GM18507 (cell line): ENCODE measurements at regions not wholly inside any gene's neighbourhood (a gene's known extent, or its start where the extent isn't known, plus 50 kb on each side); places are given as distances from the start of the nearest gene placed in this dataset.
"Not testable (repeated sequence)": the region's sequence is repeated elsewhere in the genome, so short reads cannot be mapped to it uniquely, and the experiment has no call there.

Experiments used
- DNase-seq: peaks from one replicate; pipeline ENCODE4 v3.0.0; 2011; ENCODE audit warnings: low read depth; ENCODE audit not compliant: insufficient read length; ENCODE audit errors: extremely low spot score
- FAIRE-seq: peaks from 2 replicates; lab custom pipeline; 2011; peaks lifted over from hg19 to GRCh38; lab: Jason Lieb, UNC

DNA sequence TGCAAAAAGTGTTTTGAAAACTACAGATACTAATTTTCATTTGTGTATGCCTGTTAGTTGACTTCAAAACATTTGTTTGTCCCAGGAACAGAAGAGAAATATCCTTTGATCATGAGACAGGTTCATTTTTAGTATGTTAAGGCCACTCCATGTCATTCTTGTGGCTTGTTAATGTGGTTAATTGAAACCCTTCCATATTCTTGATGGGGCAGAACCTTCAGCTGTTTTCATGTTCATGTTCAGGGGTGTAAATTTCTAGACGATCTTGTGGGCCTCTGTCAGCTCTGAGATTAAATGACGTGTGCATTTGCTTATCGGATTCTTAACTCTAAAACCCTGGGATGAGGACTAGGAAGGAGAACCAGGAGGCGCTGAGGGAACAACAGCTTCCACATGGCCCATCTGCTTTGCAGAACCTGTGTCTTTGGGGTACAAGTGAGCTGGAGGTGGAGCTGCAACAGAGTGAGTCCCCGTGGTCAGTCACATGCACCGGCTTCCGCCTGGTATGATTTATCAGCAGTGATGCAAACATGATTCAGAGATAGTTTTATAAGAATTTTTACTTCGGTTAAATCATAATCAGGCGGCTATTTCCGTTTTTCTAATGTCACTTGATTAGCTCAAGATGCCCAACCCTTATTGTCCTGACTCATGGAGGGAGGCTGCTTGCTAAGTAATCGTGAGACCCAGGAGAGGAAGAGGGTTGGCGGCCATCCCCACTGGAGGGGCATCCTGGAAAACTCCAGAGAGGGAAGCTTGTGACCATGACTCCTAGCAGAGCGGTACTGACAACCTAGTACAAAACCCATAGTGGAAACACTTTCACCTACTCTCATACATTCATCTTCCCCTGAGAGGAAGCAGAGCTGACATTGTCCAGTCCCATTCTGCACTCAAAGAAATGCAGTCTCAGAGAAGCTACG, 138.4 kb downstream of the C9orf152 start:
- FAIRE-seq, result peak; percentile 5

GRCh38 chr9:110072597-110073355, 135.2 kb downstream of the C9orf152 start:
- DNase-seq (no peak), FAIRE-seq (no peak)

More for the DNA sequence above, 138.4 kb downstream of the C9orf152 start:
- no peak for DNase-seq

GRCh38 chr9:110073356-110073905, 134.5 kb downstream of the C9orf152 start:
- DNase-seq (no peak), FAIRE-seq (no peak)

DNA sequence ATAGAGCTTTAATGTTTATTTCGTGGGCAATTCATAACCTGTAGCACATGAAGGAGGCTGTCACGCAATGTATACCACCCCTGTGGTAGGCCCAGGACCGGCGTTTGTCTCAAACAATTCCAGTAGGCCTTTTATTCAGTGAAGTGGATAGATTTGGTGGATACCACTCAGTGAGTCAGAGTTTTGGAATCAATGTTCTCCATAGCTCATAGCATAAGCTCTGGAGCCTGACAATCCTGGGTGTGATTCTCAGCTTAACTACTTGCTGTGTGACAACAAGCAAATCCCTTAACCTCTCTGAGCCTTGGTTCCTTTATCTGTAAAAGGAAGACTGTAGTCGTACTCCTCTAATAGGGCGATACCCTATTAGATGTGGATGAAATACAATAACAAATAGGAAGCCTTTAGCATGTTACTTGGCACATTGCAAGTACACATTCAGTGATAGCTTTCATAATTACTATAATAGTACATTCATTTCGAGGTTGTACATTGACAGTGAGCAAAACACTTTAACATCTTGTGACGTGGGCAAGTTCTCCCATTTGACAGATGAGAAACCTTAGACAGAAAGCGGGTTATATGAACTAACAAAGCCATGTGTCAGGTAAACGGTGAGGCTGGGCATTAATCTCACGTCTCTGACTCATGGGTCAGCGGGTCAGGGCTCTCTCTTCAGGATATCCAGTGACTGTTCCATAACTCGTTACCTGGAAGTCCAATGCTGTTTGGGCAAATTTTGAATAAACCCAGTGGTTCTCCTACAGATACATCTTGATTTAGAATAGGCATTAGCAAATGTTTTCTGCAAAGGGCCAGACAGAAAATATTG, 130.8 kb downstream of the C9orf152 start:
- no peak for DNase-seq
- peak; percentile 24 for FAIRE-seq

- no peak for DNase-seq
- no peak for FAIRE-seq
Measured at GRCh38 chr9:110077925-110078324, 130.0 kb downstream of the C9orf152 start.

- FAIRE-seq (no peak), DNase-seq (no peak)
Measured at GRCh38 chr9:110078604-110079003, 129.4 kb downstream of the C9orf152 start.

DNA sequence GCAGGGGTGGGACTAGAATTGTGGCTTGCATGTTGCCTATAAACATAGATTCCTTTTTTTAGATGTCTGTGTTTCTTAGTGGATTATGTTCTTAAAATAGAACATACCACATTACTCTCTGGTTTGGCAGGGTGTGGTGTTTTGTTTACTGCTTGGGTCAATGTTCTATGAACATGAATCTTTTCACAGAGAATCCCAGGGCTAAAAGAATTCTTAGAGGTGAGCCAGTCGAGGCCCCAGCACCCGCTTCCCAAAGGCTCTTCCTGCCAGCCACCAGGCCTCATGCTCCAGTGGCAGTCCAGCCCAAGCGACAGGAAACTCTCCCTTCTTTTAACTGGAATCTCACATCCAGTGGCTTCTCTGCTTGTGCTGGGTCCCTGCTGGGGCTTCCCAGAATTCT, 126.6 kb downstream of the C9orf152 start:
- no peak for DNase-seq
- FAIRE-seq, result no peak

DNA sequence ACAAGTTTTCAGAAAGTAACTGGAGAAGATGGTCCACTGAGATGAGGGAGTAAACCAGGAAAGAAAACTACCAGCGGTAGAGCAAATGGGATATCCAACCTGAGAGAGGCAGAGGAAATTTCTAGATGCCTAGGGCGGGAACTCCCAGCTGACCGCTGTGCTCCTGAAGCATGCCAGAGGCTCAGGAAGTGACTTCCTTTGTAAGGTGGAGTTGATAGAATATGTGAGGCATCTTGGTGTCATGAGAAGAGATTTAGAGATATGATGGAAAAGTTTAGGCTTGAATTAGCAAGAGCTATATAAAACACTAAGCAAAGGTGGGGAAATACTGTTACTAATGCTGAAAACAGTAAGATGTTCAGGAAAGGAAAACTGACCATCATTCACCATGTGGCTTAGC, 124.1 kb downstream of the C9orf152 start:
- no peak for FAIRE-seq
- DNase-seq, result no peak

DNA sequence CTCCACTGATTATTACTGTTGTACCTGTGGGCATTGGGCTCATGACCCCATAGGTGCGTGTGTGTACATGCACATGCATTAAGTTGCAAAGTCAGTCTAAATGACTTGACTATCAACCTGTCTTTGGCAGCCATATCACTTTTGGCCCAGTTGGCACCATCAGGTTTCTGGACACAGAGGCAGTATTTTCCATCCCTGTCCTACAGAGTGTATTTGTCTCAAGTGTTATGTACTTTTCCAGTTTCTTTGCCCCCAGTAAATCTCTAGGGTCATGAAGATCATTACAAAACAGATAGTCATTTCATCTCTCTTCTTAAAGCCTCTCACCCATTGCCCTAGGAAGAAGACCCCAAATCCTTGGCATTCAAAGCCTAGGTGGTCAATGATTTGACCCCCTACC, 121.4 kb downstream of the C9orf152 start:
- no peak for FAIRE-seq

DNA sequence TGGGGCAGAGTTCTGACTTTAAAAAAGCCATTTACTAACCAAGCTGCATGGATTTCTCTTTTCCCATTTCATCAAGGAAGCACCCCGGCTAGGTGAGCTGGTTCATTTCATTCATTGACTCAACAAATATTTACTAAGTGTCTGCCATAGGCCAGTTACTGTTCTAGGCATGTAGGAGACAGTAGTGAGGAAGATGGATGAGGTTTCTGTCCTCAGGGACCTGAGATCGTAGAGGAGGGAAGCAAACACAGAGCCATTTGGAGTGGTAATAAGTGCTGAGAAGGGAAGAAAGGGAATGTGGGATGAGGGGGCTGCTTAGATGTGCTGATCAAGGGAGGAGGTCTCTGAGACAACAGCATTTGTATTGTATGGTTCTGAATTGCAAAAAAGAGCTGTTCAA, 120.4 kb downstream of the C9orf152 start:
- DNase-seq, result no peak
- FAIRE-seq, result no peak

More for the DNA sequence above, 121.4 kb downstream of the C9orf152 start:
- DNase-seq, result no peak

DNA sequence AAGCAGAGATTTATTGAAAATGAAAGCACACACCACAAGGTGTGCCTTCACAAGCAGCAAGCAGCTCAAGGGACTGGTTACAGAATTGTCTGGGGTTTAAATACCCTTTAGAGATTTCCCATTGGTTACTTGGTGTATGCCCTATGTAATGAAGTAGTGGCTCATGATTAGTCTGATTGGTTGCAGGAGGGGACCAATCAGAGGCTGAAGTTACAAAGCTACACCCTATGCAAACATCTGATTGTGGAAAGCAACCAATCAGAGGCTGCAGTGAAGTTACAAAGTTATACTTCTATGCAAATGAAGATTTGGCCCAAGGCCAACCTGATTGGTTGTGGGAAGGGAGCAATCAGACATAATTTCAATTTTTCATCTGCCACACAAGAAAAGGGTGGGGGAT, 119.9 kb downstream of the C9orf152 start:
- FAIRE-seq (no peak), DNase-seq (no peak)

DNA sequence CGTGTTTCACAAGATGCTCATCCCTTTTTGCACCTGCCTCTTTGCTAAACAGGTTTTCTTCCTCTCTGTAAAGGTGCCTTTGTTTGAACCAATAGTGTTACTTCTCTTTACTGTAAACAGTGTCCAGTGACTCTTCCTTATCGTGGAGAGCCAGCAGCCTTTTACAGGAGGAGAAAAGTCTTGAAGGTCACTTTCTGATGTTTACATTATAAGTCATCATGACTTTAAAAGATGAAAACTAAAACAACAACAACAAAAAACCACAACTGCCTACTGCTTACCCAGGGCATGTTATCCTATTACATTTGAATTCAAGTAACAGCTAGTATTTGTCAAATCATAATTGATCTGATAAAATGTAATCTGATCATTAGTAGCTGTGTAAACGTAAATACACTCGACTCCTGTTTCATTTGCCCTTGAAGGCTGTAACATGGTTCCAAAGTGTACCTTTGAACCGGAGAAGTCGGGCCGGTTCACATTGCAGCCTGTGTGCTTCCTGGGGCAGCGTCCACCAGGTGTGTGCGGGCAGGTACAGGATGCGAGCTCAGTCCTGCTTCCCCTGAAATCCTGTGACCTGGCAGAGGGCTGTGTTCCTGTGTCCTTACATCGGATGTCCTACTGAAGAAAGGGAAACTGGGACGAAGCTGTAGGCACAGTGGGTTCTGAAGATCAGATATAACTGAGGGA, 118.1 kb downstream of the C9orf152 start:
- DNase-seq (no peak), FAIRE-seq (no peak)

DNA sequence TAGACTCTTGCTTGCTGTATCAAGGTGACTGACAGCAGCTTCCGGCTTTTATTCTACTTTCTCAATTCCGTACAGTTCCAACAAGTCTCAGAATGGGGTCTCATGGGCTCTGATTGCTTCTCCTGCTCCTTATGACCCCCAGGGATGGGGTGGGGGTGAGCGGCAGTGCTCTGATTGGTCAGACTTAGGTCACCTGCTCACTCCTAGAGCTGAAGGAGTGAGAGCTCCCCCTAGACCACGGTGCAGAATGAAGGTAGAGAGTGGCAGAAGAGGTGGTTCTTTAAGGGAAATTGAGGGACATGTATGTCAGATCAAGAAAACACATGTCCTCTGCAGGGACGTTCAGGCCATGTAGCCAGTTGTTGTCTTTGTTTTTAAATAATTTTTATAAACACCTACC, 115.2 kb downstream of the C9orf152 start:
- FAIRE-seq, result no peak

GRCh38 chr9:110093417-110093816, 114.5 kb downstream of the C9orf152 start:
- FAIRE-seq, result no peak

More for the DNA sequence above, 115.2 kb downstream of the C9orf152 start:
- no peak for DNase-seq

GRCh38 chr9:110093871-110094270, 114.1 kb downstream of the C9orf152 start:
- FAIRE-seq (no peak), DNase-seq (no peak)

More at GRCh38 chr9:110093417-110093816, 114.5 kb downstream of the C9orf152 start:
- DNase-seq, result no peak

- FAIRE-seq (no peak), DNase-seq (no peak)
Measured at GRCh38 chr9:110095161-110095595, 112.8 kb downstream of the C9orf152 start.

DNA sequence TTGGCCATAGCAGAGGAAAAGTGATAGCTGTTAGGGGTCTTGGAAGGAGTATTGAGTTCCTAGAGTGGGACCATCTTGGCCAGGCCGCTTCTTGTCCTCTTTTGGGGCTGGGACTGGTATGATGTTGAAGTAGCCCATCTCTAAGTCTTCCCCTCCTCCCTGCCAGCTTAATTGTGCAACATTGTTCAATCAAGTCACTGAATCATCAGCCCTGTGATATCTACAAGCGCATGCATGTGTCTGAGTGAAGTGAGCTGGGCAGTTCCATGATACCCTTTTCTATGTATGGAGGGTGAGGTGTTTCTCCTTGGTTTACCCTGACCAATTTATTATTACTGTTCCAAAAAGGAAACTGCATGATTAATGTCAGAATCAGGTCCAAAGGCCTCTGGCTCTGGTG, 112.2 kb downstream of the C9orf152 start:
- FAIRE-seq, result no peak
- DNase-seq, result no peak

DNA sequence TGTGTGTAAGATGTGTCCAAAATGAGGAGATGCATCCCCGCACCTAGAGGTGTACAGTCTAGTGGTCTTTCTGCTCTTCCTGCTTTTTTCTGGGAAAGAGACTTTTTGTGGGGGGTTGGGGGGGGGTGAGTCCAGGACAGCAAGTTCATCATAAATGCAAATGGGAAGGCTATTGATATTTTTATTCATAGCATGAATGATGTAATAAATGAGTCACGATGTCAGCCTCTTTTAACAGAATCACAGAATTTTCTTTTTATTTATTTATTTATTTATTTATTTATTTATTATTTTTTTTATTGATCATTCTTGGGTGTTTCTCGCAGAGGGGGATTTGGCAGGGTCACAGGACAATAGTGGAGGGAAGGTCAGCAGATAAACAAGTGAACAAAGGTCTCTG, 111.3 kb downstream of the C9orf152 start:
- FAIRE-seq, DNase-seq: not testable (repeated sequence)
